ENCODE measurements at regions not wholly inside any gene's neighbourhood (a gene's known extent, or its start where the extent isn't known, plus 50 kb on each side); places are given as distances from the start of the nearest gene placed in this dataset.

GRCh38 chr1:233527818-233528217, 86.1 kb upstream of the KCNK1 start:
- no peak overlapping the region for H2BK120ac ChIP-seq (ENCODE audit: low read depth, low read length, poor library complexity, severe bottlenecking)
- no peak overlapping the region for H2AK5ac ChIP-seq (ENCODE audit: insufficient read length, low read length)
- peaks cover 3% of the 10 kb centered on the region; the same call in 1 of the 2 replicates for H3K4me1 ChIP-seq (ENCODE audit: insufficient read depth, low read length)
- no peak overlapping the region for H4K91ac ChIP-seq (ENCODE audit: insufficient read length, low read depth, low read length)
- H3K18ac ChIP-seq (ENCODE audit: insufficient read length, low read depth, low read length), result no peak overlapping the region
- H3K4me2 ChIP-seq (ENCODE audit: insufficient read depth, insufficient read length, low read length), result no peak overlapping the region
- H3K9me3 ChIP-seq (ENCODE audit: control insufficient read depth, low read depth, low read length), result peaks cover 20% of the 10 kb centered on the region
- H3K27ac Mint-ChIP-seq, result no peak overlapping the region; a peak in 1 of 7 replicates
- no peak overlapping the region for H2BK5ac ChIP-seq (ENCODE audit: insufficient read length, low read length)
- no peak overlapping the region for H3K9ac ChIP-seq (ENCODE audit: extremely low read depth, insufficient read length, low read length)
- H4K20me1 ChIP-seq (ENCODE audit: control insufficient read depth, insufficient read depth, insufficient read length), result no peaks in the 10 kb centered on the region
- H3K9me3 Mint-ChIP-seq, result peaks cover 23 to 27% of the 10 kb centered on the region in 2 experiments
- no peak overlapping the region for H3K27ac ChIP-seq (ENCODE audit: insufficient read length, low read depth, low read length)
- no peak for TF ChIP-seq CTCF (conservative IDR thresholded peaks at IDR 0.05)
- no peak overlapping the region for H2BK15ac ChIP-seq (ENCODE audit: low read depth, low read length)
- no peak overlapping the region for H2AFZ ChIP-seq (ENCODE audit: low read length)
- no peaks in the 10 kb centered on the region for H3K79me1 ChIP-seq (ENCODE audit: insufficient read depth, low read depth, low read length, poor library complexity, severe bottlenecking)
- peaks cover 22% of the 10 kb centered on the region in 2 experiments for H3K4me1 Mint-ChIP-seq
- H4K8ac ChIP-seq (replicated peaks; ENCODE audit: insufficient read length, low read depth, low read length), result no peak overlapping the region
- H3K4ac ChIP-seq (ENCODE audit: low read depth, low read length), result no peak overlapping the region
- H4K5ac ChIP-seq (ENCODE audit: insufficient read length, low read depth, low read length), result no peak overlapping the region
- H3K4me3 Mint-ChIP-seq, result no peak overlapping the region
- no peak overlapping the region for H2BK20ac ChIP-seq (ENCODE audit: low read depth, low read length, poor library complexity, severe bottlenecking)
- peaks cover 6 to 28% (median 18%) of the 10 kb centered on the region in 3 experiments; a peak in 6 of 7 replicates for H3K36me3 Mint-ChIP-seq (ENCODE audit: insufficient read depth in 1 of 3, low read depth in 3 of 3)
- H3K23me2 ChIP-seq (ENCODE audit: insufficient read length, low read depth, low read length, poor library complexity, severe bottlenecking), result no peaks in the 10 kb centered on the region
- no peaks in the 10 kb centered on the region for H3K27me3 Mint-ChIP-seq (ENCODE audit: low read depth)
- H3K14ac ChIP-seq (ENCODE audit: insufficient read depth, low read length), result no peak overlapping the region
- H3K27me3 ChIP-seq (ENCODE audit: insufficient read depth, low read length), result no peaks in the 10 kb centered on the region
- H3K56ac ChIP-seq (ENCODE audit: insufficient read length, low read depth, low read length), result no peak overlapping the region
- H2BK12ac ChIP-seq (ENCODE audit: insufficient read length, low read depth, low read length), result no peak overlapping the region
- no peak overlapping the region for H3T11ph ChIP-seq (ENCODE audit: low read length)
- no CpG with 5 or more reads among the region's 5 CpGs for WGBS (ENCODE audit: extremely low coverage, insufficient read length, low lambda C conversion rate)
- H3K79me2 ChIP-seq (ENCODE audit: insufficient read depth, low read length), result no peaks in the 10 kb centered on the region
- no peak for DNase-seq
- no peak overlapping the region for H3K23ac ChIP-seq (ENCODE audit: insufficient read length, low read depth, low read length)

Data from H9 (cell line).